AML-193 (cell line): ENCODE measurements at regions not wholly inside any gene's neighbourhood (a gene's known extent, or its start where the extent isn't known, plus 50 kb on each side); places are given as distances from the start of the nearest gene placed in this dataset.
"Not testable (repeated sequence)": the region's sequence is repeated elsewhere in the genome, so short reads cannot be mapped to it uniquely, and the experiment has no call there.

Experiments
- DNase-seq, 2 experiments: peaks; one replicate each; lab custom pipeline; 2025; lab: John Stamatoyannopoulos, UW

GRCh38 chr7:155228894-155229293, 68.8 kb upstream of the INSIG1 start:
- no peak for DNase-seq

GRCh38 chr7:155229548-155230168, 68.0 kb upstream of the INSIG1 start:
- no peak for DNase-seq

- DNase-seq: no peak
Observed at GRCh38 chr7:155230169-155230593, 67.5 kb upstream of the INSIG1 start.

- no peak for DNase-seq
Observed at GRCh38 chr7:155231241-155231800, 66.4 kb upstream of the INSIG1 start.

- no peak for DNase-seq
Observed at GRCh38 chr7:155231941-155232340, 65.7 kb upstream of the INSIG1 start.

- no peak for DNase-seq
Observed at GRCh38 chr7:155232911-155233310, 64.8 kb upstream of the INSIG1 start.

GRCh38 chr7:155233311-155234157, 64.1 kb upstream of the INSIG1 start:
- no peak for DNase-seq

- DNase-seq: no peak
Observed at GRCh38 chr7:155234158-155234492, 63.6 kb upstream of the INSIG1 start.

GRCh38 chr7:155234950-155235789, 62.5 kb upstream of the INSIG1 start:
- no peak for DNase-seq

GRCh38 chr7:155236386-155236785, 61.3 kb upstream of the INSIG1 start:
- no peak for DNase-seq

GRCh38 chr7:155237297-155237696, 60.4 kb upstream of the INSIG1 start:
- DNase-seq: no peak

GRCh38 chr7:155237730-155238129, 59.9 kb upstream of the INSIG1 start:
- DNase-seq: no peak

- not testable (repeated sequence) for DNase-seq
Observed at GRCh38 chr7:155239431-155240087, 58.1 kb upstream of the INSIG1 start.

- no peak for DNase-seq
Observed at GRCh38 chr7:155244675-155245074, 53.0 kb upstream of the INSIG1 start.

- DNase-seq: no peak
Observed at GRCh38 chr7:155247479-155248365, 50.0 kb upstream of the INSIG1 start.
